Activated CD4-positive, alpha-beta T cell treated with anti-CD3 and anti-CD28 coated beads, Interleukin-2, amount 50 U/mL, for 16 hours (primary cell): ENCODE measurements at regions not wholly inside any gene's neighbourhood (a gene's known extent, or its start where the extent isn't known, plus 50 kb on each side); places are given as distances from the start of the nearest gene placed in this dataset.

Experiments
- DNase-seq: peaks from one replicate; pipeline ENCODE4 v3.0.0-alpha.2; 2020

DNA sequence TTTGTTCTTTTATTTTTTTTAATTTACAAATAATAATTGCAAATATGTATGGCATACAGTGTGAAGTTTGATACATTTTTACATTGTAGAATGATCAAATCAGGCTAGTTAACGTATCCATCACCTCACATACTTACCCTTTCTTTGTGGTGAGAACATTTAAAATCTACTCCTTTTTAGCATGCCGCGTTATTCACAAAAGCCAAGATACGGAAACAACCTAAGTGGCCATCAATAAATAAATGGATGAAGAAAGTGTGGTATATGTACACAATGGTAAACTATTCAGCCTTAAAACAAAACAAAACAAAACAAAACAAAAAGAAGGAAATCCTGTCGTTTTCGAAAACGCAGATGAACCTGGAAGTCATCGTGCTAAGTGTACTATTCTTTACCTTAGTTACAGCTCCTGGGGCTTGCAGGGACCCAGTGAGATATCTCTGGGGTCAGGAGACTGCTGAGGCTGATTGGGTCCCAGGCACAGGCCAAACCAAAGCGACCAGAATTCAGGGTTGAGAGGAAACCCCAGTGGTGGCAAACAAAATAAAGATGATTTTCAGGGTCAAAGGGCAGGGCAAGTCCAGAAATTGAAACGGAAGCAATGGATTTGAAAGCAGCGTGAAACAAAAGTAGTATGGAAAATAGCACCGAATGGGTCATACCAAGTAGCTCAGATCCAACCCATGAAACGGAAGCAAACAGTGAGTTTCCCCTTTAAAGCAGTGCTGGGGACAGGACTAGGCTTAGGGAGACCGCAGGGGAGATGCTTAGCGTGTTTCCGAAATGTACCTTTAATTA is 188.2 kb downstream of the PLPP3 start:
- DNase-seq: no peak

DNA sequence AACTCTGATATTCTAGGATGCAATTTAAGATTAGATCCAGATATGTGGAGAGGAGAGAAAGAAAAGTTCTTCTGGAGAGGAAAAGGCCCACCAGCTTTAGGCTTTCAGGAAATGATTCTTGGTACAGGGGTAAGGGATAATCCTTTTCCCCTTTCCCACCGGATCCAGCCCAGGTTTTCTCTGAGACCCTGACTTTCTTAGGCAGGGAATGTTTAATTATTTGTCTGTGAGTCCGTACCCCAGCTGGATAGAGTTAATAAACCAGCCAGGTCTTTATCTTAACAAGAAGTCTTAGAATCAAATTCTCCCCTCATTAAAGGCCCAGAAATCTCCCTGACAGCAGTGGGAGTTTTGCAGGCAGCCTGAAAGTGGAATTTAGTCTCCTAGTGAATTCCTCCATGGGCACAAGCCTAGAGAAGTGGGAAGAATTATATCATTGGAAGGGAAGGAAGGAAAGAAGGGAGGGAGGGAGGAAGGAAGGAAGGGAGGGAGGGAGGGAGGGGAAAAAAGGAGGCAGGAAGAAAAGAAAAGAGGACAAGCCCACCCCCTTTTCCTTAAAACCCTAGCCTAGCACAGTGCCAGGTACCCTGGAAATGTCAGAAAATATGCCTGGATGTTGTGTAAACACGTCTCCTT is 189.0 kb downstream of the PLPP3 start:
- no peak for DNase-seq

DNA sequence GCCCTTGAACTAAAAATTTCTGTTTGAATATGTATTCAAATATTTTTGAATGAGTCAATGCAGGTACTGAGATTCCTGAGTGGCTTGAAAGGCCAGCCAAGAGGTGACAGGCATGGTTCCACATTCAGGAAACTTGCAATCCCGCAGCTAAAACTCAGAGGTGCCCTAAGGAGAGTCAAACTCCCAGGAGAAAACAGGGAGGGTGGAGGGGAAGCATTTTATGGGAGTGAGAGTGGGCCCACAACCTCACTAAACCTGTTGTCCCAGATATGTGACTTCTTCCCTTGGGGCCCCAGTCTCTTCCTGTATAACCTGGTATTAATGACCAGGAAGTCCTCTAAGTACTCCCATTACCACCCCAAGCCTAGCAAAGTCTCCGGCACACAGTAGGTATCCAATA is 189.6 kb downstream of the PLPP3 start:
- no peak for DNase-seq

DNA sequence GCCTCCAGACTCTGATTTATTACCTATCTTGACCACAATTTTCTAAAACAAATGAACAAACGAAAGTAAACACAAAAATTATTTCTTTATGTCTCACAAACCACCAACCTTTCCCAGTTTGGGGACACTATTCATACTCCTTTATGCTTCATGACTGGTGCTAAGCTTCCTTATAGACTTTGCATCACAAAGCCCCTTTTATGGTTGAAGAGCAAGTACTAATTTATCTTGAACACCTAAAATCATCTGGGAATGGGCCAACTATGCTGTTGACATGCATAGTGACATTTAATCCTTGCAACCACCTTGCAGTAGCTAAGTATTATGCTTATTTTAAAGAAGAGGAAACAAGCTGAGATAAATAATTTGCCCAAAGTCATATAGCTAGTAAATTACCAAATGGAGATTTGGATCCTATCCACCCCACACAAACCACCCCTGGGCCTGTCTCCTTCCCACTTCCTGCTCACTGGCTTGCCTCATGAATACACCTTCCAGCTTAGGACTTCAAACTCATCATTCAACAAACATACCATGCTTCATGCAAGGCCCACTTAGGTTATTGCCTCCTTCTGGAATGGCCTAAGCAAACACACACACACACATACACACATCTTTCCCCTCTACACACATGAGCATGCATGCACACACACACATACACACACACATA is 192.2 kb downstream of the PLPP3 start:
- no peak for DNase-seq

DNA sequence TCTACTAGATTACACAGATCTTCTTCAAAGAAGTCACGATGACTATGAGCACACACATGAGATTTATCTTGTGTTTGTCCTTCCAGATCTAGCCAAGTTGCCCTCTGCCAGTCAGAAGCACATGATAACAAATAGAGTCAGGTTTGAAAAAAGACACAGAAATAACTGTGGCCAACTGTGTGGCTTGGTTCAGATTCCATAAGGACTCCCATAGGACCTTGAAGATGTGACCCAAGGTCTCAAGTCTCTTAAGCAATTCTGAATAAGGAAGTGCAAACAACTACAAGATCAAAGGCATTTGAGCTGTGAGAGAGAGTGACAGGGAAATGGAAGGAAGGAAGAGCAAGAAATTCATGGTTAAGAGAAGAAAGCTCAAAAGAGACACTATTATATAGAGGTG is 194.0 kb downstream of the PLPP3 start:
- no peak for DNase-seq

DNA sequence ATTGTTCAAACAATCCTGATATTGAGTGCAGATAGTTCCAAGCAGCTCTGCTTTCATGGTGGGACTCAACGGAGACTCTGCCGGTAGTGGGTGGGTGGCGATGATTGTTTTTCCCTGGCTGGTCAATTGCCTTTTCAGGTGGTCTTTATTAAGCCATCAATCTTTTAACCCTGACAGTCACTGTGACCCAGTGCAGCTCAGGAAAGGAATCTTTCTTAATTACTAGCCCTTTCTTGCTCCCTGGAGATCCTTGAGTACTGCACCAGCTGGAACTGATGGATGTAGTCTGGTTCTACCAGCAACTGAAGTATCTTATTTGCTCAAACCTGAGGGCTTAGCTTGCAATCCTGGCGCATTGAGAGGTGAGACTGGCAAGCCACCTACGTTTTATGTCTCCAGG is 196.4 kb downstream of the PLPP3 start:
- no peak for DNase-seq

DNA sequence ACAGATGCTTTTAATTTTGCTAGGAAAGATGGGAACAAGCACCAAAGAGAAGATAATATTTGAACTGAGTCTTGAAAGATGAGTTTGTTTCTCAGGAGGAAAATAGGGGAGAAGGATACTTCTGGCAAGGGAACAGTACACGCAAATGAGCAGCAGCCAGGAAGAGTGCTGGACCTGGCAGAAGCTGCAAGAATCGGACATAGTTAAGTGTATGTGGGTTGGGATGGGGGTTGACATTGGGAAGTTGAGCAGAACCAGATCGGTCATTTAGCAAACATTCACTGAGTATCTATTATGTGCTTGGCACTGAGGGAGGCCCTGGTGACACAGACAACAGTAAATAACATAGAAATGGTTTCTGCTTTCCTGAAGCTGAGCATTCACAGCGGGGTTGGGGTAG is 198.8 kb downstream of the PLPP3 start:
- no peak for DNase-seq

DNA sequence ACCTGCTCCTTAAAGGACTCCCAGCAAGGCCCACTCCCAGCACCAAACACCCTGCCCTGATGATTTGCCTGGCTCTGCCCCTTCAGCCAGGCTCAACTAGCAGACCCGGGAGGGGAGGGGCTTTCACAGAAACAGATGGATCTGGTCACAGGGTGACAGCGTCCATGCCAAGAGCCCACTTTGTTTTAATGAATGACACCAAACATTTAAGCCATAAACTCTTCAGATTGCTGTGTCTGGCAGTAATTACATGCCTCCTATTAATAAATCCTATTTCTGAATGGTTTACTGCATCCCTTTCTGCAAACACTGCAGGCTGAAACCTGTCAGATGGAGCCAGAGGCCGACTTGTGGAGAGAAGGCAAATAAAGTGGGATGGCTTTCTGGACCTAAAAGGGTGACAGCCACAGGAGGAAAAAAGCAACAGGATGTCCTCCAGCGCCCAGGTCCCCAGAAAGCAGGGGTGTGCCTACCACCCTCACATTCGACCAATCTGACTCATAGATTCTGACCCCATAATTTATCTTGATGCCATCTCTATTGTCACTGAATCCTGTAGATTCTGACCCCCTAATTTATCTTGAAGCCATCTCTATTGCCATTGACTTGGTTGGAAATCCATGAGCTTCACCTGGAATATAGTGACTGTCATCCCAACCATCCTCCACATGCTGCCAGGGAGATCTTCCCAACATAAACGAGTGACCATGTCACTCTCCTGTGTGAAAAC is 200.9 kb downstream of the PLPP3 start:
- no peak for DNase-seq

DNA sequence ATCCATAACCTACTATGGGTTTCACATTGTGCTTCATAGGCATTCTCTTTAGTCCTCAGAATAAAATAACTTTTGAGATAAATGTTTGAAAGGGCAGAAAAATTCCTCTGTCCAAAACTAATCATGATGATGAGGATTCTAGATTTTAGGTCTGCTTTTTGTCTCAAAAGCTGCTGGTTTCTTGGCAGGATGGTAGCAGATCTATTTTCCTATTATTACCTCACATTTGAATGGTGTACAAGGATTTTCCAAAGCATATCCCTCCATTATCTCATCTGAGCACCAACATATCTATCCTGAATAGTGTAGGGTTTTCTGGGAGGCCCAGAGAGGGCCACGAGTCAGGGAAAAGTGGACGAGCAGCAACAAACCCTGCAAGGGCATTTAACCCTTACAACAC is 201.9 kb downstream of the PLPP3 start:
- DNase-seq: no peak

DNA sequence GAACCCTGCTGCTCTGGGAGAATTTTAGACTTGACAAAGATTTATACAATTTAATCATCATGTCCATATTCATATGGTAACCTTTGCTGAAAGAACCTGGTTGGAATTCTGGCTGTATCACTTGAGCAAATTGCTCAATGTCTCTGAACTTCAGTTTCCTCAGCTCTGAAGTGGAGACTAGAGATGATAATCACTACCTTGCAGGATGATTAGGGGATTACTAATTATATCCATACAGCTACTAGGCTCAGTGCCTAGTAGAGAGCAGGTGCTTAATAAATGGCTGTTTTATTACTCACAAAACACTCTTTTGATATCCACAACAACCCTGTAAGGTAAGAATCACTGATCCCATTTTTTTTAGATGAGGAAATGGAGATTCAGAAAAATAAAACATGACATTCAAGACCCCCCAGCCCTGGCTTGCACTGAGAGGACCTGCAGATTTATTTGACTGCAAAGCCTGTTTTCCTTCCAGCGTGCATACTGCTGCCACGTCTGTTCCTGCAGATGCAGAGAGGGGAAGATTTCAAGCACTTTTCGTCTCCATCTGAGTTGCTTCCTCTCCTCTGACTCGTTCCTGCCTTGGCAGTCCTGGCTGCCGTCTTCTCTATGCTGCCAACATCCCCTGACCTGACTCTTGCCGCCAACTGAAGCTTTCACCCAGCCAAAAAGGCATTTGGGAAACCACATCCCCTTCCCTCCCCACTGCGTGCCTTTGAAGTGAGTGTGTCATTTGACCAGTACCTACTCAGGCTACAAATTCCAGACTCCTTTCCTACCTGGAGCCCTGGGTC is 203.0 kb downstream of the PLPP3 start:
- DNase-seq: no peak

DNA sequence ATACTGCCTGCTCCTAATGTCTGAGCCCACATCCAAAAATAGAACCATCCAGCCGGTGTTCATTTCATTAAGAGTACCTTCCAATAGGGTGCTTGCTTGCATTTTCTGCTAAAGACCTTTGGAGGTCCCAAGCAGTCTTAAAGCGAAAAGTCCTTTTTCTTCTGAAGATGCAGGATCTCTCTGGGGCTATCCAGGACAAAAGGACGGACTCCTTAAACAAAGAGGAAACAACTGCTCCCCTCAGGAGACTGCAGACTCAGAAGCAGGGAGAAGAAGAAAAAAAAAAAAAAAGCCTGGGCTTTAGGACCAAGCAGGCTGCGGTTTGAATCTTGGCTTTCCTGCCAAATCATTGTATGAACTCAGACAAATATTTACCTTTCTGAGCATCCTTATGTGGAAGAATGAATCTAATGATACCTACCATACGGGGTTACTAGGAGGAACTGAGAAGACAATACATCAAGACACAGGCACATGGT is 204.0 kb downstream of the PLPP3 start:
- DNase-seq: no peak

DNA sequence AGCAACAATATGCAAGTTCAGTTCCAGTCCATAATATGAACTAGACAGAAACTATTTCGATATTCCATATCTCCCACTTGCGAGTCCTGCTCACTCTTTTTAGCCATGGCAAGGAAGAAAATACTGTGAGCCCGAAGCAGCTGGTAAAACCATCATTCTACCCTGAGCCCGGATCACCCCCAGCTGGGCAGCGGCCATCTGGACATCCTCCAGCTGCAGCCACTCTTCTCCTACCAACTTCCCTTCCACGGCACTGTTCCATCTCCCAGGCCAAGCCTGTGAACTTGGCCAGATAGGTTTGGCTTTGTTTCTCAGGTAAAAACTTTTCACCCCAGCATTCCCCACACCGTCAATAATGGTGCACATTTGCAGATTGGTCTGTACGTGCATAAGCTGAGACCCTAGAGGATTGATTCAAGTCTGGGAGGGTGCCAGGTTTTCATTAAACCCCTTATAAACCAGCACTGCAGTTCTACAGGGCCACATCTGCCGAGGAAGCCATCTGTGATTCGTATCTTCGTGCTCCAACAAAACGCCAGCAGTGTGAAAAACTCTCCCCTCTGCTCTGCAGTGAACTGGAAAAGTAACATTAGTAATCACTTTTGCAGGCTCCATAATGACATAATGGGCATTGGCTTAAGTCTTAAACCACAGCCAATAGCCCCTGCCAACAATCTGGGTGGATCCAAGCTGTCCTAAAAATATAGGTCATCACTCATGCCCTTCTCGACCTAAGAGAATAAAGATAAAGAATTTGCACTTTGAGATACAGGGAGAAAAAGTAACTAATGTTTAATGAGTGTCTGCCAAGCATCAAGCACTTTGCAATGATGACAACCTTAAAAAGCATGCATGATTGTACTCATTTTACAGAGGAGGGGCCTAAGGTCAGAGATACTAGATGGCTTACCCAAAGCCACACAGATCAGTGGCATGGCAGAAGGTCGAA is 205.1 kb downstream of the PLPP3 start:
- no peak for DNase-seq

DNA sequence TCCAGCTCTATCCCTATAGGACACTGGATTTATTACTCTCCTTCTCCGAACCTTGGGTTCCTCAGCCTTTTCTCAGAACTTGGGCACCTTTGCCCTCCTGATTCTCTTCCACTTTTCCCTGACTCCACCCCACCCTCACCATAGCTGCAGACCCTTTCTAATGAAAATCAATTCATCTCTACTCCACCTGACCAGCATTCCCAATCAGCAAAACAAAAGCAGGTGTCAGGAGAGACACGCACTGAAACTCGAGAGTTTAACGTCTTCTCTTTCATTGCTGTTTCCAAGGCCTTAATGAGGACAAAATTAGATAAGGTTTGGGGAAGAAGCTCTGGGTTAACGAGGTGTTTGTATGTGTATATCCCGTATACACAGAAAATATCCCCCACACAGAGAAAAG is 208.8 kb downstream of the PLPP3 start:
- no peak for DNase-seq

DNA sequence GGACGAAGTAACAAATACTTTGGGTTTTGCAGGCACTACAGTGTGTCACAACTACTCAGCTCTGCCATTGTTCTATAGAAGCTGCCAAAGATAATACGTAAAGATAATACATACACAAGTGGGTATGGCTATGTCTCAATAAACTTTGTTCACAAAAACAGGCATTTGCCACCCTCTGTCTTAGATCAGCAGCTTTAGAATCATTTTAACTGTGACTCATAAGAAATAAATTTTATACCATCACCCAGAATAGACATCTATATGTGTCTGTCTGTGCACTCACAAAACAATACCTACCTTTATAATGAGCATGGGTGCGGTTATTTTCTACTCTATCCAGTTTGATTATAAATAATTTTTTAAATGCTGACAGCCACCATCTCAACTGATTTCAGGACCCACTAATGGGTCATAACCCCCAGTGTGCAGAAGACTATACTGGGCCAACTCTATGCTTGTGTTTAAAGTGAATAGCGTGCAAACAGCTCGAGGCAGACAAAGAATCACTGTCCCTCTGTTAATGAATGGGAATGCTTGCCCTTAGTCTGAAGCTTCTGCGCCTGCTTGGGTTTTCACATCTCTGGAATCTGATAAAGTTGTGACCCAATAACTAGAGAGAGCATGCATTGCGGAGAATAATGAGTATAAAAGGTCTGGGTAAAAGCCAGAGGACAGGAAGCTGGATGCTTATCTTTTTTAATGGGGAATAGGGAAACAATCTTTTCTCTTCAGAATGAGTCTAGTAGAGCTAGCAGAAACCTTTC is 216.2 kb downstream of the PLPP3 start:
- no peak for DNase-seq

DNA sequence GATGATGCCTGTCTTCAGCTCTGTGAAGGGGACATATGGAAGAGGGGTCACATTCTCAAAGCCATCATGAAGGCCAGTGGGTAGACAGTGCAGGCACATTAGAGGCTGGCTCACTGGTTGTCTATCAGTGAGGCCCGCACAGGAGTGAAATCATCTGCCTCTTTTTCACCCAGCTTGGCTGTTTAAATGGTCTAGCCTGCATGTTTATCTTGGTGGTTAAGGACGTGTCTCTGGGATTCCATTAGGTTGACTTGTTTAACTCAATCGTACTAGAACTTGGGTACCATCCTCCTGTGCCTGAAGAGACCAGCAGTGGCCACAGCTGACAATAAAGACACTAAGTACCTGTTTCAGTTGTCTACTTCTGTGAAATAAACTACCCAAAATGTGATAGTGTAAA is 219.3 kb downstream of the PLPP3 start:
- DNase-seq: no peak

DNA sequence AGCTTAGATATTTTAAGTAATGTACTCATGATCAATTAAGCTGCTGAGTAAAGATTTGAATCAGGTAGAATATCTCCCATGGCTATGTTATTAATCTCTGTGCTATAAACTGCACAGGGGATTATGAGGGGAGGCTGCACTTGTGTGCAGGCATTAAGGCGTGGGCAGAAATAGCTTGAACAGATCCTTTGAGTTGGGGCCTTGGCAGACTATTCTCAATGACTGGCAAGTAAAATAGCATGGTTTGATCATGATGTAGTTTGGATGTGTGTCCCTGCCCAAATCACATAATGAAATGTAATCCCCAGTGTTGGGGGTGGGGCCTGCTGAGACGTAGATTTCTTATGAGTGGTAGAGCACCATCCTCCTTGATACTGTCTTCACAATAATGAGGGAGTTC is 220.3 kb downstream of the PLPP3 start:
- no peak for DNase-seq

DNA sequence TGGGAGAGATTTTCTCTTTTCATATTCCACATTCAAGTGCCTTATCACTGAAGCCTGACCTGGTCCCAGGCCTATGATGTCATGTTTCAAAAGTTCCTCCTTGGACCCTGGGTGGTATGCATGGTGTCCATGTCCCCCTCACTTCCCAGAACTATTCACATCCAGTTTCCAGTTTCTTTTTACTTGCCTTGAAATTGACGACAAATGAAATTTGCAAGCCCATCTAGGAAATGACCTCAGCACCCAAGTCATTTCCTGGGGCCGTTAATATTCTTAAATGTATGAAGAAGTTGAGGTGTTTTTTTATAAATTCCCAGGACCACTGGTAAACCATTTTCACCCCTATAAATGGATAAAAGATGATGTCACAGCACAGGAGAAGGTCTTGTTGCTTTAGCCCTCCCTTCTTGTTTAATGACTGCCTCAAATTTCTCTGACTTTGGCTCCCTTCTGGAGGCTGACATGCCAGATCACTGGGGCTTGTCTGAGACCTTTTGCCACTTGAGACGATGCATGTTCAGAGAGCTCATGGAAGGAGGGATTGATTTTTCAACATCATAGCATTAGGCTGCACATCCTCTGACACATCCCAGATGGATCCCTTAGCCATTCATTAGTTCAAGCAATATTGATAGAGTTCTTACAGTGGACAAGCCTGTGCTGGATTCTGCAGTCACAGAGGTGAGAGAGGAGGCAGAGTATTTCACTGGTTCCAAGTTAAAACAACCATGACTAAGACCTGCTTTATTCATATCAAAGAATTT is 221.3 kb downstream of the PLPP3 start:
- DNase-seq: no peak

DNA sequence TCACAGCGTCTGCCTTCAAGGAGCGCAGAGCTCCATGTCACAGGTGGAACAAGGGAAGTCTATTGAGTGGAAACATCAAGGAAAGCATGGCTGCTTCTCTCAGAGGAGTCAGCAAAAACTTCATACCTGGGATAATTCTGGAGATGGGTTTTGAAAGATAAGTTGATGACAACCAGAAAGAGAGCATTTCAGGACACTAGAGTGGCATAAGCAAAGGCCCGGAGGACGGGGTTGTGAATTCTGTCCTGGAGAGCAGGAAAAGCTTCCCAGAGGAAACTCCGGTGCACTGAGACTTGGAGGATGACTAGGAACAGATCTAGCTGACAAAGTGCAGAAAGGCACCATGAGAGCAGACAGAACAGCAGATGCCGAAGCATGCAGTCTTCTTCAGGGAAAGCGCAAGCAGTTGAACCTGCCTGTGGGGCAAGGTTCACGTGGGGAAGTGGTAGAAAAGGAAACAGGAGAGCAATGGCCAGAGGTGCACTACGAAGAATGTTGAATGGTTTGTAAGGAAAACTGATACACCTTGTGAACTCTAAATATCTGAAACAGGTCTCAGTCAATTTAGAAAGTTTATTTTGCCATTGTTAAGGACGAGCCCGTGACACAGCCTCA is 222.9 kb downstream of the PLPP3 start:
- no peak for DNase-seq

DNA sequence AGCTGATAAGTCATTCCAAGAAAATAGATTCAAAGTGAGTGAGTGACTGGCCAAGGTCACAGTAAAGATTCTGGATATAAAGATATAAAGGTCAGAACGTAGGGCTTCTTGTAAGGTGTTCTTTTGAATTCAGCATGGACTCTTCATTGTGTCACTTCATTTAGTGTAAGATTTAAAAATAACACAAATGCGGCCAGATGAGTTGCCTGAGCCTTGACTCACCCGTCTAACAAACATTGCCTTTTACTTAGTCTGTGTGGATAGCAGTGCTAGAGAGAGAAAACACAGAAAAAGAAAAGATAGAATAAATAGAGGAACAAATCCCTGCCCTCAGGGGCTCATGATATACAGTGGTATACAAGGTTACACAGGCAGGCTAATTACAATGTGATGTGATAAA is 223.4 kb downstream of the PLPP3 start:
- no peak for DNase-seq
